ENCODE measurements at regions not wholly inside any gene's neighbourhood (a gene's known extent, or its start where the extent isn't known, plus 50 kb on each side); places are given as distances from the start of the nearest gene placed in this dataset.

DNA sequence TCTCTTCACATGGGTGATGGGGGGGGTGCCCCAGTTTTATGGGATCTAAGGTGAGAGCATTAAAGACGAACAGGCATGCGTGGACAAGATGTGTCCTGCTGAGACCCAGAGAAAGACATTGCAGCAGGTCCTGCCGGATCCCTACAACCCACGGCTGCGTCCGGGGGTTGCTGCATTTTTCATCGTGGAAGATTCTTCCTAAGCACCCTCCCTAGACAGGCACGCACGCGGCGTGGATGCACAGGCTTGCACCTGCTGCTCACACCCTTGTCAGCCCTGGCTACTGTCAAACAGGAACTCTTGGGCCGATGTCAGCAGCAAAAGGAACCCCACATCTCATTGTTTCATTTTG is 280.6 kb upstream of the RTL1 start:
- DNase-seq, result no peak

GRCh38 chr14:101184572-101184971 is 281.1 kb upstream of the RTL1 start:
- DNase-seq, result no peak

- DNase-seq, result no peak
Observed at GRCh38 chr14:101185073-101185835, 281.7 kb upstream of the RTL1 start.

DNA sequence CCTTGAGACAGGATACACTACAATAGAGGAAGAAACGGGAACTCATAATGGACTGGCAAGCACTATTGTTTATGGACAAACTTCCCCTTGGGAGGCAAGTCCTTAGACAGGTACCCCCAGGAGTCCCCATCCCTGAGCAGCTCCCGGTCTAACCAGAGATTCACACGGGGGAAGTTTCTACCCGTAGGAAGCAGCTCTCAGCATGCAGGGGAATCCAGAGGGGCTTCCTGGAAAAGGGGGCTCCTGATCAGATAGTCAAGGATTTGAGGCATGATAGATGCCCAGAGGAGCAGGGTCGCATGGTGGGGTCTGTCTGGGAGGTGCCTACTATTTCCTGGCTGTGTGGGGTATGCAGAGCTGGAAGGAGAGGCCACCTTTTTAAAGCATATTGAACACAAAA is 282.4 kb upstream of the RTL1 start:
- no peak for DNase-seq

DNA sequence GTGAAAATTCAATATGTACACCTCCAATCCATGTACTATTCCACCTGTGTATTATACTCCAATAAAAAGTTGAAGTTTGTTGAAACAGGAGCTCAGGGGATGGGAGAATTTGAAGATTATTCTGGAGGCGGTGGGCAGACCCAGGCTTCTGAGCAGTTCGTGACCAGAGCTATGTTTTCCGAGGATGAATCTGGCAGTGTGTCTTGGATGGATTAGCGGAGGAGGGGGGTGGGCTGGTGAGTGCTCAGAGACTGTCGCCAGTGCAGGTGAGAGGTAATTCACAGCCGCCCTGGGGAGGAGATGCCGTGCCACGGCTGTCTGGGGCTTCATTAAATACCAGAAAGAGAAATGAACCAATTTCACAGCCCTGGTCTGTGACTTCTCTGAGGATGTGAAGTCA is 283.0 kb upstream of the RTL1 start:
- DNase-seq, result no peak

DNA sequence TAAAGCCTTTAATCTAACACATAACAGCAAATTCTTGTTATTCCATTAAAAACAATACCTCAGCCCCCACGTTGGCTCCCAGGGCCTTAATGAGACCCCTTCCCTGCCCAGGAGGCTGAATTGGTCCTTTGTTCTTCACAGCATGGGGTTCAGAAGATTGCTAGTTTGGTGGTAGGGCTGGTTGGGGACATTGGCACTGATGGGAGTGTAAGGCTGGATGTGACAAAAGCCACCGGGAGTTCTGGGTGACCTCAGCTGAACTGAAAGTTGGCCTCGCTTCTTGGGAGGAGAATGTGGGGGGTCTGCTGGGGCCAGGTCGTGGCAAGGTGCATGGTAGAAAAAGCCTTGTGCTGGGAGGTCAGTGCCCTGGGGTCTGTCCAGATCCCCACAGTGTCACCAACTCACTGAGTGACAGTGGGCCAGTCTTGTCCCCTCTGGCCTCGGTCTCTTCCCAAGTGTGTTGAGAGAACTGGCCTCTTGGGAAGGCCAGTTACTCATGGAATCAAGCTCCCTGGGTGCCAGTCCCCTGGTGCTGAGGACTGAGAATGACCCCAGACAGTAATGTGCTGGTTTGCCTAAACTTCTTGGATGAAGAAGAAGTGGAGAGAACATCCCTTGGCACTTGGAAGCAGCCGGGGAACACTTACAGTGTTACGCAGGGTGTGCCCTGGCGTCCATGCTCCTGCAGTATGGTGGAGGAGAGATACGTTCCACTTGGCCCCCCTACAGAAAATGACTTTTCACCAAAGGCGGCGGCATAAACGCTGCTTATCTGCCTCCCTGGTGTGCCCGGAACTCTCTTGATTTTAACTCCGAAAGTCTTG is 283.7 kb upstream of the RTL1 start:
- no peak for DNase-seq

GRCh38 chr14:101187816-101188570 is 284.5 kb upstream of the RTL1 start:
- DNase-seq, result no peak

- DNase-seq, result no peak
Observed at GRCh38 chr14:101188571-101188915, 285.0 kb upstream of the RTL1 start.

- no peak for DNase-seq
Observed at GRCh38 chr14:101189266-101189665, 285.7 kb upstream of the RTL1 start.

- DNase-seq, result no peak
Observed at GRCh38 chr14:101189962-101190560, 286.5 kb upstream of the RTL1 start.

- no peak for DNase-seq
Observed at GRCh38 chr14:101191101-101191720, 287.7 kb upstream of the RTL1 start.

DNA sequence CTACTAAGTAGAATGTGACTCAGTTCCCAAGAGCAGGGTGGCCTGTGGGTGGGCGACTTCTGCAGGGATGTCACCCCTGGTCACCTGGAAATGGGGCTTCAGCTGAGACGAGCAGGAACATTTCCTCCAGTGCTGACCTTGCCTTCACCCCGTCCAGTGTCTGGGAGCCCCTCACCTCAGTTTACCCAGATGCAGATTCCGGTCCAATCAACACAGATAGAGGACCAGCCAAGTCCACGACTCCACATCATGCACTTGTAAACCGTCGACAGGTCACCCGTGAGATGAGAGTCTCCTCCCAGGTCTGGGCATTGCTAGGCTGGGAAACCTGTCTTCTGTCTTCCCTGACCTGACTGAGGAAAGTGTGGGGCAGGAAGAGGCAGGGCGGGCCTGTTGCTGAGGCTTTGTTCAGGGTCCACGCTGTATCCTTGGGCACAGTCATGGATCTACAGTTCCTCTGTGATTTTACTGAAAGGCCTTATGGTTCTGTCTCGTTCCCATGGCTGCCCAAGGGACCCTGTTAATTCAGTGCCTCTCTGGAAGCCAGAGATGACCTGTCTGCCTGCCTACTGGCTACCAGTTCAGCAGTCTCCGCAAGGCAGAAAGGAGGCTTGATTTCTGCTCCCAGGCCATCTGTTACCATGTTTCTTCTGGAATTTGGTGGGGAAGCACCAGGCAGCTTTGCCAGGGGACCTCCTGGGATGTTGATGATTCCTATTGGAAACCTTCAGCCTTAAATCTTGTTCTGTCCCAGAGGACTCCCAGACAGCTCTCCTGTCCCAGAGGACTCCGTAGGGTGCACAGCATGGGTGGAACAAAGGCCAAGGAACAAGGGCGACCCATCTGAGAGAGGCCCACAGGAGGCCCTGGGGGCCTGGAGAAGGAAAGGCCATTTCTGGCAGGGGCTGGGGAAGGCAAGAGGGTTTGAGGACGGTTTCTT is 288.5 kb upstream of the RTL1 start:
- no peak for DNase-seq

GRCh38 chr14:101192661-101193000 is 289.1 kb upstream of the RTL1 start:
- no peak for DNase-seq

GRCh38 chr14:101193106-101193844 is 289.8 kb upstream of the RTL1 start:
- no peak for DNase-seq

GRCh38 chr14:101193845-101194372 is 290.4 kb upstream of the RTL1 start:
- DNase-seq, result no peak

DNA sequence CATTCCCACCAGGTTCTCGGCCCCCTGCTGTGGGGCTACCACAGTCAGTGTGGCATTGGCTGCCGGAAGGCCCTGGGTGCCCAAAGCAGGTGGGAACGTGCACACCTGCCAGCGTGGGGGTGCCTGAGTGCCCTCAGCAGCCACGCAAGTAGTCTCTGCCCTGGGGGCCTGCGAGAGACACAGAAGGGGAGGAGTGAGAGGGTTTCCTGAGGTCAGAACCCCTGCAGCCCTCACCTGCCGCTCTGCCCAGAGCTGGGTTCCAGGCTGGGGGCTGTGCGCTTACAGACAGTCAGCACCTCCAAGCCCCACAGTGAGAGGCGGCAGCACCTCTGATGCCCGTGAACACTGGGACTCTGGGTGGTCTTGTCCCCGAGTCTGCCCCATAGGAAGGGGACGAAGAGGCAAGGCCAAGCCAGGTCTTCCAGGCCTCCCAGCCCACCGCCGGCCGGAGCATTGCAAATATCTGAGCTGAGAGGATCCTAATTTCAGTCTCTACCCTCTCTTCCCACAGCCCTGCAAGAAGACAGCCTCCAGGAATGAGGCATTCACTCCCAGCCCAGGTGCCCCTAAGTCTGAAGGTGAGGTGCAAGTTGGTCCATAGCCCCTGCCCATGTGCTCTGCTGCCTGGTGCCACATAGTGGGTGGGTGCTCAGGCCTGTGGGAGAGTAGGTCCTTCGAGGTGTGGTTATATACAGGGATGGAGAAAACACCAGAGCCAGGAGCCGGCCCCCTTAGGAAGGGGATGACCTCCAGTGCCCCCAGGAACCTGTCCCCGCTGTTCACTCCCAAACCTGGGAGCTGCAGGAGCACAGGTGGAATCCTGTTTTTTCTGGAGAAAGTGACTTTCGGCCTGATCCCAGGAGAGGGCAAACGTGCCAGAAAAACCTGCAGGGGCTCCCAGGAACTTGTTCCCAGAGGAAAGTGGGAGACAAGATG is 291.1 kb upstream of the RTL1 start:
- DNase-seq, result no peak

- no peak for DNase-seq
Observed at GRCh38 chr14:101195309-101195901, 291.9 kb upstream of the RTL1 start.

GRCh38 chr14:101196051-101196712 is 292.7 kb upstream of the RTL1 start:
- DNase-seq, result no peak
